HepG2 (cell line): ENCODE measurements at regions not wholly inside any gene's neighbourhood (a gene's known extent, or its start where the extent isn't known, plus 50 kb on each side); places are given as distances from the start of the nearest gene placed in this dataset.

ENCODE experiments used
- ATAC-seq: fragments of 200-7000 bp; cut with Tn5 transposase; 3 replicates; pipeline ENCODE4 v1.9.1; 2020; ENCODE audit warnings: mild to moderate bottlenecking, moderate library complexity
- BruUV-seq: library from RNA; stranded (reverse); fragments of 400-500 nt; replicated peaks from 2 replicates; lab custom pipeline; 2021; lab: Mats Ljungman, UMichigan
- CTCF ChIA-PET: fragments of 300-600 bp; formaldehyde crosslinking; extraction: SDS; loops from one replicate; lab custom pipeline; 2021; ENCODE audit warnings: low total read pairs, inconsistent platforms, low intra/inter-chr PET ratio; lab: Yijun Ruan, JAX
- POLR2A ChIA-PET: fragments of 350-600 bp; sonication (Branson Sonifier 250); formaldehyde crosslinking; loops from one replicate; lab custom pipeline; 2020; ENCODE audit warnings: antibody characterized with exemption, inconsistent platforms; lab: Yijun Ruan, JAX
- DNase-seq: peaks from one replicate; pipeline ENCODE4 v3.0.0-alpha.2; 2015; ENCODE audit warnings: low spot score
- FAIRE-seq: peaks from 3 replicates; lab custom pipeline; 2011; peaks lifted over from hg19 to GRCh38; lab: Jason Lieb, UNC
- H2AFZ ChIP-seq: one replicate; pipeline ENCODE4 v1.6.1; 2011; ENCODE audit warnings: low read length, inconsistent platforms
- H3K27ac ChIP-seq: fragments of 300-600 bp; 3 replicates; pipeline ENCODE4 v1.8.0; 2011; ENCODE audit warnings: mixed run types, mild to moderate bottlenecking, mixed read lengths, low read length, inconsistent platforms; ENCODE audit not compliant: insufficient read depth; ENCODE audit errors: extremely low read length
- H3K27me3 ChIP-seq, 2 experiments: fragments of 200-600 bp in 1 of 2; 2 replicates in 1 of 2; 3 replicates in 1 of 2; pipeline versions ENCODE4 v1.6.0 to v1.8.0; 2011; ENCODE audit warnings: low read length in 2 of 2, mild to moderate bottlenecking in 2 of 2, moderate library complexity in 2 of 2, inconsistent platforms in 1 of 2; ENCODE audit not compliant: insufficient read depth in 2 of 2, control insufficient read depth in 1 of 2
- H3K36me3 ChIP-seq, 2 experiments: fragments of 200-600 bp in 1 of 2; replicated peaks in 1 of 2; 2 replicates in 1 of 2; 3 replicates in 1 of 2; pipeline versions ENCODE4 v1.5.1 to v1.8.0; 2011; ENCODE audit warnings: low read length in 2 of 2, inconsistent platforms in 1 of 2; ENCODE audit not compliant: insufficient read depth in 2 of 2, control insufficient read depth in 1 of 2
- H3K4me1 ChIP-seq: 2 replicates; pipeline ENCODE4 v1.5.1; 2012; ENCODE audit warnings: low read length, inconsistent platforms; ENCODE audit not compliant: insufficient read depth
- H3K4me2 ChIP-seq: 2 replicates; pipeline ENCODE4 v1.6.0; 2011; ENCODE audit warnings: low read depth, low read length, inconsistent platforms
- H3K4me3 ChIP-seq, 3 experiments: fragments of 200-600 bp in 1 of 3; sonication (generic), shearing (Covaris generic) in 1 of 3; replicated peaks in 1 of 3; 2 replicates each; pipeline ENCODE4 v1.5.1; 2011 to 2016; ENCODE audit warnings: low read length in 3 of 3, inconsistent platforms in 2 of 3, low read depth in 2 of 3, mild to moderate bottlenecking in 2 of 3, control low read depth in 1 of 3, mixed read lengths in 1 of 3; ENCODE audit not compliant: insufficient read depth in 1 of 3
- H3K79me2 ChIP-seq: one replicate; pipeline ENCODE4 v1.6.1; 2011; ENCODE audit warnings: low read length, inconsistent platforms; ENCODE audit not compliant: insufficient read depth
- H3K9ac ChIP-seq: 2 replicates; pipeline ENCODE4 v1.6.0; 2011; ENCODE audit warnings: mild to moderate bottlenecking, low read depth, low read length, inconsistent platforms; ENCODE audit not compliant: insufficient read depth
- H3K9me3 ChIP-seq: 2 replicates; pipeline ENCODE4 v1.5.1; 2012; ENCODE audit warnings: mild to moderate bottlenecking, low read length
- H4K20me1 ChIP-seq: 2 replicates; pipeline ENCODE4 v1.6.0; 2011; ENCODE audit warnings: inconsistent platforms, mild to moderate bottlenecking, low read length, moderate library complexity; ENCODE audit not compliant: insufficient read depth
- FOXC1 ChIP-seq: sonication (generic); formaldehyde crosslinking; IDR thresholded peaks from 2 replicates; pipeline ENCODE4 v1.8.0; 2022; ENCODE audit warnings: mild to moderate bottlenecking, missing genetic modification reagents, borderline replicate concordance
- MEF2D ChIP-seq: sonication (generic); formaldehyde crosslinking; IDR thresholded peaks from 2 replicates; pipeline ENCODE4 v1.5.1; 2020; ENCODE audit warnings: mild to moderate bottlenecking, missing genetic modification reagents
- PATZ1 ChIP-seq: sonication (generic); formaldehyde crosslinking; IDR thresholded peaks from 2 replicates; pipeline ENCODE4 v1.4.0; 2020; ENCODE audit warnings: missing genetic modification reagents
- RORA ChIP-seq: sonication (generic); formaldehyde crosslinking; IDR thresholded peaks from 2 replicates; pipeline ENCODE4 v1.5.0; 2020; ENCODE audit warnings: mild to moderate bottlenecking, missing genetic modification reagents, moderate library complexity
- SNAI1 ChIP-seq: sonication (generic); formaldehyde crosslinking; IDR thresholded peaks from 2 replicates; pipeline ENCODE4 v1.5.0; 2020; ENCODE audit warnings: mild to moderate bottlenecking, missing genetic modification reagents, borderline replicate concordance
- ZNF782 ChIP-seq: sonication (generic); formaldehyde crosslinking; IDR thresholded peaks from 2 replicates; pipeline ENCODE4 v1.4.0; 2020; ENCODE audit warnings: missing genetic modification reagents, mild to moderate bottlenecking, borderline replicate concordance
- WGBS: methylation state at CpG from one replicate; pipeline ENCODE4 v1.1.6; 2017; ENCODE audit warnings: low lambda C conversion rate; 5-methylcytosine and 5-hydroxymethylcytosine counted together
- in situ Hi-C: cut with HindIII; loops from 2 replicates; pipeline ENCODE4 v1.10.0; 2017; ENCODE audit warnings: low pct_unique_long_range_greater_than_20kb; ENCODE audit not compliant: extremely low pct_ligation_motif_present
- intact Hi-C: fragments of 100-400 bp; cut with micrococcal nuclease; formaldehyde crosslinking; loops from one replicate; pipeline ENCODE4 v1.10.0; 2022; ENCODE audit not compliant: unreplicated experiment
- TF ChIP-seq, protein P1 (sequence below): conservative IDR thresholded peaks from 2 replicates; pipeline ENCODE4 v1.6.1; 2018; ENCODE audit warnings: missing genetic modification reagents
- TF ChIP-seq, protein P2 (sequence below): sonication (generic); formaldehyde crosslinking; IDR thresholded peaks from 2 replicates; pipeline ENCODE4 v1.4.0; 2020; ENCODE audit warnings: missing genetic modification reagents, low read depth, mild to moderate bottlenecking, borderline replicate concordance

GRCh38 chr16:64132190-64132589 lies 989.7 kb downstream of the CDH11 start:
- no peak for ATAC-seq
- intact Hi-C loops (no loop called here), in situ Hi-C loops (no loop called here)
- Histone ChIP-seq H3K36me3 (no peaks in the 10 kb centered on the region), H3K9me3 (no peaks in the 10 kb centered on the region), H3K4me2 (no peak overlapping the region), H3K9ac (no peak overlapping the region), H3K27ac (no peak overlapping the region), H3K4me3 (no peak overlapping the region), H3K79me2 (no peaks in the 10 kb centered on the region), H2AFZ (no peak overlapping the region), H4K20me1 (no peaks in the 10 kb centered on the region), H3K27me3 (no peaks in the 10 kb centered on the region), H3K4me1 (peaks cover 8% of the 10 kb centered on the region; the same call in 1 of the 2 replicates)
- TF ChIP-seq PATZ1 (CRISPR knock-in tag) (no peak), SNAI1 (no peak), MEF2D (CRISPR knock-in tag) (no peak), ZNF782 (CRISPR knock-in tag) (no peak), FOXC1 (CRISPR knock-in tag) (no peak), RORA (CRISPR knock-in tag) (no peak)
- TF ChIP-seq, protein P1, sequence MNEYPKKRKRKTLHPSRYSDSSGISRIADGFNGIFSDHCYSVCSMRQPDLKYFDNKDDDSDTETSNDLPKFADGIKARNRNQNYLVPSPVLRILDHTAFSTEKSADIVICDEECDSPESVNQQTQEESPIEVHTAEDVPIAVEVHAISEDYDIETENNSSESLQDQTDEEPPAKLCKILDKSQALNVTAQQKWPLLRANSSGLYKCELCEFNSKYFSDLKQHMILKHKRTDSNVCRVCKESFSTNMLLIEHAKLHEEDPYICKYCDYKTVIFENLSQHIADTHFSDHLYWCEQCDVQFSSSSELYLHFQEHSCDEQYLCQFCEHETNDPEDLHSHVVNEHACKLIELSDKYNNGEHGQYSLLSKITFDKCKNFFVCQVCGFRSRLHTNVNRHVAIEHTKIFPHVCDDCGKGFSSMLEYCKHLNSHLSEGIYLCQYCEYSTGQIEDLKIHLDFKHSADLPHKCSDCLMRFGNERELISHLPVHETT (CRISPR knock-in tag), result no peak
- TF ChIP-seq, protein P2, sequence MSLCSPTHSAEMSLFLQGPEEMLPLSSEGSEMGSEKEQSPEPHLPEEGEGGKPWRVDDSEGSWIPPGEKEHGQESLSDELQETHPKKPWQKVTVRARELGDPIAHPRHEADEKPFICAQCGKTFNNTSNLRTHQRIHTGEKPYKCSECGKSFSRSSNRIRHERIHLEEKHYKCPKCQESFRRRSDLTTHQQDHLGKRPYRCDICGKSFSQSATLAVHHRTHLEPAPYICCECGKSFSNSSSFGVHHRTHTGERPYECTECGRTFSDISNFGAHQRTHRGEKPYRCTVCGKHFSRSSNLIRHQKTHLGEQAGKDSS (CRISPR knock-in tag), result no peak
- BruUV-seq, result no TSS peak
- WGBS, result 47% methylated on average over 3 of the region's 3 CpGs
- FAIRE-seq, result no peak
- ChIA-PET CTCF (no interaction called here), POLR2A (no interaction called here)
- DNase-seq, result no peak
